ENCODE measurements at regions not wholly inside any gene's neighbourhood (a gene's known extent, or its start where the extent isn't known, plus 50 kb on each side); places are given as distances from the start of the nearest gene placed in this dataset.

DNA sequence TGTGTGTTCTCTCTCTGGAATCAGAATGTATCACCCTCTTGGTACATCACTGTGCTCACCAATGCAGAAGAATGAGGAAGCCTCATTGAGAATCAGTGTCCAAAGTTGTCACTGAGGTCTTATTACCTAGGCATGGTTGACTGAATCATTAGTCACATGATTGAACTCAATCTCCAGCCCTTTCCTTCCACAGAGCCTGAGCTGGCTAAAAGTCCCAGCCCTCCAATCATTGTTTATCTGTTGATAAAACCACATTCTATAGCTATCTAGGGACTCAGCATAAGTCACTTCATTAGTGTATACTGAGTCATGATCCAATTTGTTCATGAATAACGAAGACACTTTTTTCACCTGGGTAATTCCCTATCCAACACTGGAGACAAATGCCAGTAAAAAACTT lies 396.8 kb downstream of the TRAM1L1 start:
- TF ChIP-seq CTCF (IDR thresholded peaks at IDR 0.05 in 8 of 11, conservative IDR thresholded peaks at IDR 0.05 in 3 of 11) (no peak), POLR2A (IDR thresholded peaks at IDR 0.05) (no peak), POLR2AphosphoS5 (IDR thresholded peaks at IDR 0.05) (no peak)
